ENCODE measurements at regions not wholly inside any gene's neighbourhood (a gene's known extent, or its start where the extent isn't known, plus 50 kb on each side); places are given as distances from the start of the nearest gene placed in this dataset.

DNA sequence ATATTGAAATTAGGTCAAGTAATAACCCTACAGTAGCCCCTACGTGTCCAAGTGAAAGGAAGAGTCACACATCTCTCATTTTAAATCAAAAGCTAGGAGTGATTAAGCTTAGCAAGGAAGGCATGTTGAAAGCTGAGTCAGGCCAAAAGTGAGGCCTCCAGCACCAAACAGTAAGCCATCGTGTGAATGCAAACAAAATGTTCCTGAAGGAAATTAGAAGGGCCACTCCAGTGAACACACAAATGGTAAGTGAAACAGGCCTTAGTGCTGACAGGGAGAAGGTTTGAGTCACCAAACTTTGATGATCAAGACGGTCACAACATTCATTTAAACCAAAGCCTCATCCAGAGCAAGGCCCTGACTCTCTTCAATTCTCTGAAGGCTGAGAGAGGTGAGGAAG lies 127.2 kb downstream of the SHANK2 start:
- intact Hi-C loops (cut with micrococcal nuclease; ENCODE audit: unreplicated experiment) (no loop called here), in situ Hi-C loops (cut with HindIII; ENCODE audit: low pct_unique_long_range_greater_than_20kb, low sequenced_read_pairs) (no loop called here)
- Histone ChIP-seq H3K4me1 (ENCODE audit: control insufficient read depth, insufficient read depth, low read length) (no peaks in the 10 kb centered on the region), H3K36me3 (ENCODE audit: control insufficient read depth, insufficient read depth, low read length) (no peaks in the 10 kb centered on the region), H3K27ac (ENCODE audit: low read length) (no peak overlapping the region), H3K4me3 (ENCODE audit: low read depth in 2 of 2, low read length in 2 of 2) (no peak overlapping the region), H3K27me3 (ENCODE audit: control insufficient read depth, insufficient read depth, low read length) (no peaks in the 10 kb centered on the region), H3K9me3 (ENCODE audit: control insufficient read depth, insufficient read depth, low read depth, low read length) (no peaks in the 10 kb centered on the region)
- CTCF ChIA-PET = no interaction called here
- no peak for ATAC-seq
- POLR2A ChIA-PET = no interaction called here
- TF ChIP-seq, protein P1, sequence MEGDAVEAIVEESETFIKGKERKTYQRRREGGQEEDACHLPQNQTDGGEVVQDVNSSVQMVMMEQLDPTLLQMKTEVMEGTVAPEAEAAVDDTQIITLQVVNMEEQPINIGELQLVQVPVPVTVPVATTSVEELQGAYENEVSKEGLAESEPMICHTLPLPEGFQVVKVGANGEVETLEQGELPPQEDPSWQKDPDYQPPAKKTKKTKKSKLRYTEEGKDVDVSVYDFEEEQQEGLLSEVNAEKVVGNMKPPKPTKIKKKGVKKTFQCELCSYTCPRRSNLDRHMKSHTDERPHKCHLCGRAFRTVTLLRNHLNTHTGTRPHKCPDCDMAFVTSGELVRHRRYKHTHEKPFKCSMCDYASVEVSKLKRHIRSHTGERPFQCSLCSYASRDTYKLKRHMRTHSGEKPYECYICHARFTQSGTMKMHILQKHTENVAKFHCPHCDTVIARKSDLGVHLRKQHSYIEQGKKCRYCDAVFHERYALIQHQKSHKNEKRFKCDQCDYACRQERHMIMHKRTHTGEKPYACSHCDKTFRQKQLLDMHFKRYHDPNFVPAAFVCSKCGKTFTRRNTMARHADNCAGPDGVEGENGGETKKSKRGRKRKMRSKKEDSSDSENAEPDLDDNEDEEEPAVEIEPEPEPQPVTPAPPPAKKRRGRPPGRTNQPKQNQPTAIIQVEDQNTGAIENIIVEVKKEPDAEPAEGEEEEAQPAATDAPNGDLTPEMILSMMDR (IDR thresholded peaks at IDR 0.05) = no peak
- no peak for TF ChIP-seq POLR2AphosphoS5 (IDR thresholded peaks at IDR 0.05; ENCODE audit: low read depth, low read length)
- TF ChIP-seq, protein P2, sequence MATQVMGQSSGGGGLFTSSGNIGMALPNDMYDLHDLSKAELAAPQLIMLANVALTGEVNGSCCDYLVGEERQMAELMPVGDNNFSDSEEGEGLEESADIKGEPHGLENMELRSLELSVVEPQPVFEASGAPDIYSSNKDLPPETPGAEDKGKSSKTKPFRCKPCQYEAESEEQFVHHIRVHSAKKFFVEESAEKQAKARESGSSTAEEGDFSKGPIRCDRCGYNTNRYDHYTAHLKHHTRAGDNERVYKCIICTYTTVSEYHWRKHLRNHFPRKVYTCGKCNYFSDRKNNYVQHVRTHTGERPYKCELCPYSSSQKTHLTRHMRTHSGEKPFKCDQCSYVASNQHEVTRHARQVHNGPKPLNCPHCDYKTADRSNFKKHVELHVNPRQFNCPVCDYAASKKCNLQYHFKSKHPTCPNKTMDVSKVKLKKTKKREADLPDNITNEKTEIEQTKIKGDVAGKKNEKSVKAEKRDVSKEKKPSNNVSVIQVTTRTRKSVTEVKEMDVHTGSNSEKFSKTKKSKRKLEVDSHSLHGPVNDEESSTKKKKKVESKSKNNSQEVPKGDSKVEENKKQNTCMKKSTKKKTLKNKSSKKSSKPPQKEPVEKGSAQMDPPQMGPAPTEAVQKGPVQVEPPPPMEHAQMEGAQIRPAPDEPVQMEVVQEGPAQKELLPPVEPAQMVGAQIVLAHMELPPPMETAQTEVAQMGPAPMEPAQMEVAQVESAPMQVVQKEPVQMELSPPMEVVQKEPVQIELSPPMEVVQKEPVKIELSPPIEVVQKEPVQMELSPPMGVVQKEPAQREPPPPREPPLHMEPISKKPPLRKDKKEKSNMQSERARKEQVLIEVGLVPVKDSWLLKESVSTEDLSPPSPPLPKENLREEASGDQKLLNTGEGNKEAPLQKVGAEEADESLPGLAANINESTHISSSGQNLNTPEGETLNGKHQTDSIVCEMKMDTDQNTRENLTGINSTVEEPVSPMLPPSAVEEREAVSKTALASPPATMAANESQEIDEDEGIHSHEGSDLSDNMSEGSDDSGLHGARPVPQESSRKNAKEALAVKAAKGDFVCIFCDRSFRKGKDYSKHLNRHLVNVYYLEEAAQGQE (IDR thresholded peaks at IDR 0.05; ENCODE audit: insufficient read depth in 1 of 2, low read depth in 2 of 2, low read length in 1 of 2) = no peak
- TF ChIP-seq SIN3A (IDR thresholded peaks at IDR 0.05; ENCODE audit: borderline replicate concordance, insufficient read depth, low read depth, low read length) = no peak
- TF ChIP-seq TCF7L2 (IDR thresholded peaks at IDR 0.05; ENCODE audit: low read depth, low read length) = no peak
- BruUV-seq (replicated peaks) = no TSS peak
- DNase-seq (ENCODE audit: low read depth, low spot score) = no peak

DNA sequence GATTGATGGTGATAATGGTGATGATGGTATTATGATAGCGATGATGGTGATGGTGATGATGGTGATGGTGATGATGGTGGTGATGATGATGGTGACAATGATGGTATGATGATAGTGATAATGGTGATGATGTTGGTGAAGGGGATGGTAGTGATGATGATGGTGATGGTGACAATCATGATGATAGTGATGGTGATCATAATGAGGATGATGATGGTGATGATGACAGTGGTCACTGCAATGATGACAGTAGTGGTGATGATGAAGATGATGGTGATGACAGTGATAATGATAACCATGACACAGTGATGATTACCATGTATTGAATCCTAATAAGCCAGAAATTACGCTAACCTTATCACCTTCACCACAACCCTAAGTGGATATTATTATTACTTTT lies 128.2 kb downstream of the SHANK2 start:
- BruUV-seq (replicated peaks) = no TSS peak
- DNase-seq (ENCODE audit: low read depth, low spot score) (no peak), ATAC-seq (no peak)
- no peaks in the 10 kb centered on the region for H3K27me3 ChIP-seq (ENCODE audit: control insufficient read depth, insufficient read depth, low read length)
- no peak for TF ChIP-seq SIN3A (IDR thresholded peaks at IDR 0.05; ENCODE audit: borderline replicate concordance, insufficient read depth, low read depth, low read length)
- TF ChIP-seq, protein P2 (IDR thresholded peaks at IDR 0.05; ENCODE audit: insufficient read depth in 1 of 2, low read depth in 2 of 2, low read length in 1 of 2) = no peak
- no peak for TF ChIP-seq TCF7L2 (IDR thresholded peaks at IDR 0.05; ENCODE audit: low read depth, low read length)
- TF ChIP-seq POLR2AphosphoS5 (IDR thresholded peaks at IDR 0.05; ENCODE audit: low read depth, low read length) = no peak
- TF ChIP-seq, protein P1 (IDR thresholded peaks at IDR 0.05) = no peak
- POLR2A ChIA-PET = no interaction called here
- in situ Hi-C loops (cut with HindIII; ENCODE audit: low pct_unique_long_range_greater_than_20kb, low sequenced_read_pairs) (no loop called here), intact Hi-C loops (cut with micrococcal nuclease; ENCODE audit: unreplicated experiment) (no loop called here)
- H3K9me3 ChIP-seq (ENCODE audit: control insufficient read depth, insufficient read depth, low read depth, low read length) = no peaks in the 10 kb centered on the region
- CTCF ChIA-PET = interaction anchor here (0.6 kb wide), 1 partner anchor 19 kb away, joined by 7 read pairs; no protein-coding TSS in a partner anchor
- no peaks in the 10 kb centered on the region for H3K4me1 ChIP-seq (ENCODE audit: control insufficient read depth, insufficient read depth, low read length)
- H3K36me3 ChIP-seq (ENCODE audit: control insufficient read depth, insufficient read depth, low read length) = no peaks in the 10 kb centered on the region
- no peak overlapping the region for H3K27ac ChIP-seq (ENCODE audit: low read length)
- no peak overlapping the region for H3K4me3 ChIP-seq (ENCODE audit: low read depth in 2 of 2, low read length in 2 of 2)
